ENCODE measurements at regions not wholly inside any gene's neighbourhood (a gene's known extent, or its start where the extent isn't known, plus 50 kb on each side); places are given as distances from the start of the nearest gene placed in this dataset.

- no peak for TF ChIP-seq POLR2A (IDR thresholded peaks at IDR 0.05)
- TF ChIP-seq, protein P1, sequence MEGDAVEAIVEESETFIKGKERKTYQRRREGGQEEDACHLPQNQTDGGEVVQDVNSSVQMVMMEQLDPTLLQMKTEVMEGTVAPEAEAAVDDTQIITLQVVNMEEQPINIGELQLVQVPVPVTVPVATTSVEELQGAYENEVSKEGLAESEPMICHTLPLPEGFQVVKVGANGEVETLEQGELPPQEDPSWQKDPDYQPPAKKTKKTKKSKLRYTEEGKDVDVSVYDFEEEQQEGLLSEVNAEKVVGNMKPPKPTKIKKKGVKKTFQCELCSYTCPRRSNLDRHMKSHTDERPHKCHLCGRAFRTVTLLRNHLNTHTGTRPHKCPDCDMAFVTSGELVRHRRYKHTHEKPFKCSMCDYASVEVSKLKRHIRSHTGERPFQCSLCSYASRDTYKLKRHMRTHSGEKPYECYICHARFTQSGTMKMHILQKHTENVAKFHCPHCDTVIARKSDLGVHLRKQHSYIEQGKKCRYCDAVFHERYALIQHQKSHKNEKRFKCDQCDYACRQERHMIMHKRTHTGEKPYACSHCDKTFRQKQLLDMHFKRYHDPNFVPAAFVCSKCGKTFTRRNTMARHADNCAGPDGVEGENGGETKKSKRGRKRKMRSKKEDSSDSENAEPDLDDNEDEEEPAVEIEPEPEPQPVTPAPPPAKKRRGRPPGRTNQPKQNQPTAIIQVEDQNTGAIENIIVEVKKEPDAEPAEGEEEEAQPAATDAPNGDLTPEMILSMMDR (IDR thresholded peaks at IDR 0.05) = no peak
Observed at GRCh38 chr2:52934920-52935640, 832.5 kb upstream of the CHAC2 start.

Measured in right lobe of liver (tissue), 4 donors.